GM18505 (cell line): ENCODE measurements at regions not wholly inside any gene's neighbourhood (a gene's known extent, or its start where the extent isn't known, plus 50 kb on each side); places are given as distances from the start of the nearest gene placed in this dataset.

Source experiments
- ATAC-seq: cut with Tn5 transposase; IDR thresholded peaks from one replicate; pipeline ENCODE4 v1.9.1; 2021; ENCODE audit not compliant: unreplicated experiment
- POLR2A ChIP-seq: IDR thresholded peaks from 4 replicates; pipeline ENCODE4 v1.6.1; 2011; ENCODE audit warnings: borderline replicate concordance; ENCODE audit not compliant: insufficient read depth, insufficient read length; ENCODE audit errors: extremely low read depth

- ATAC-seq, result no peak
- TF ChIP-seq POLR2A, result no peak
These were observed 715.0 kb downstream of the EFNB2 start for GRCh38 chr13:105820415-105820814.

- no peak for ATAC-seq
- no peak for TF ChIP-seq POLR2A
These were observed 718.0 kb downstream of the EFNB2 start for GRCh38 chr13:105817498-105817897.

- ATAC-seq, result no peak
- no peak for TF ChIP-seq POLR2A
These were observed 718.5 kb downstream of the EFNB2 start for GRCh38 chr13:105816994-105817393.

GRCh38 chr13:105814902-105815250, 720.6 kb downstream of the EFNB2 start:
- no peak for TF ChIP-seq POLR2A
- ATAC-seq, result no peak

- TF ChIP-seq POLR2A, result no peak
- ATAC-seq, result no peak
These were observed 721.1 kb downstream of the EFNB2 start for GRCh38 chr13:105814219-105814901.

GRCh38 chr13:105806628-105806920, 728.9 kb downstream of the EFNB2 start:
- no peak for ATAC-seq
- no peak for TF ChIP-seq POLR2A

GRCh38 chr13:105805892-105806627, 729.4 kb downstream of the EFNB2 start:
- TF ChIP-seq POLR2A, result no peak
- ATAC-seq, result no peak

GRCh38 chr13:105804561-105805190, 730.8 kb downstream of the EFNB2 start:
- no peak for ATAC-seq
- no peak for TF ChIP-seq POLR2A

- ATAC-seq, result no peak
- no peak for TF ChIP-seq POLR2A
These were observed 736.3 kb downstream of the EFNB2 start for GRCh38 chr13:105799155-105799554.

GRCh38 chr13:105798541-105798940, 736.9 kb downstream of the EFNB2 start:
- no peak for TF ChIP-seq POLR2A
- ATAC-seq, result no peak

- no peak for TF ChIP-seq POLR2A
- no peak for ATAC-seq
These were observed 739.4 kb downstream of the EFNB2 start for GRCh38 chr13:105796081-105796480.

- no peak for TF ChIP-seq POLR2A
- no peak for ATAC-seq
These were observed 744.5 kb downstream of the EFNB2 start for GRCh38 chr13:105790923-105791322.

GRCh38 chr13:105788530-105788929, 746.9 kb downstream of the EFNB2 start:
- no peak for TF ChIP-seq POLR2A
- no peak for ATAC-seq

GRCh38 chr13:105787632-105788031, 747.8 kb downstream of the EFNB2 start:
- no peak for ATAC-seq
- TF ChIP-seq POLR2A, result no peak
